ENCODE measurements at regions not wholly inside any gene's neighbourhood (a gene's known extent, or its start where the extent isn't known, plus 50 kb on each side); places are given as distances from the start of the nearest gene placed in this dataset.

- no peak for DNase-seq (ENCODE audit: low read depth)
Measured at GRCh38 chr11:110830747-110831146, 118.5 kb upstream of the ARHGAP20 start.

- DNase-seq (ENCODE audit: low read depth), result no peak
Measured at GRCh38 chr11:110830344-110830743, 118.1 kb upstream of the ARHGAP20 start.

GRCh38 chr11:110829873-110830272 is 117.6 kb upstream of the ARHGAP20 start:
- no peak for DNase-seq (ENCODE audit: low read depth)

- DNase-seq (ENCODE audit: low read depth), result no peak
Measured at GRCh38 chr11:110828086-110828485, 115.8 kb upstream of the ARHGAP20 start.

GRCh38 chr11:110827276-110827675 is 115.0 kb upstream of the ARHGAP20 start:
- DNase-seq (ENCODE audit: low read depth), result no peak

GRCh38 chr11:110824912-110825620 is 112.8 kb upstream of the ARHGAP20 start:
- no peak for DNase-seq (ENCODE audit: low read depth)

GRCh38 chr11:110818032-110818687 is 105.9 kb upstream of the ARHGAP20 start:
- no peak for DNase-seq (ENCODE audit: low read depth)

- DNase-seq (ENCODE audit: low read depth), result no peak
Measured at GRCh38 chr11:110812086-110812733, 100.0 kb upstream of the ARHGAP20 start.

- DNase-seq (ENCODE audit: low read depth), result no peak
Measured at GRCh38 chr11:110809417-110810199, 97.4 kb upstream of the ARHGAP20 start.

- DNase-seq (ENCODE audit: low read depth), result no peak
Measured at GRCh38 chr11:110808248-110808647, 96.0 kb upstream of the ARHGAP20 start.

GRCh38 chr11:110807801-110808200 is 95.6 kb upstream of the ARHGAP20 start:
- DNase-seq (ENCODE audit: low read depth), result no peak

GRCh38 chr11:110805756-110806155 is 93.5 kb upstream of the ARHGAP20 start:
- no peak for DNase-seq (ENCODE audit: low read depth)

- DNase-seq (ENCODE audit: low read depth), result no peak
Measured at GRCh38 chr11:110802162-110802561, 89.9 kb upstream of the ARHGAP20 start.

- DNase-seq (ENCODE audit: low read depth), result no peak
Measured at GRCh38 chr11:110801328-110801727, 89.1 kb upstream of the ARHGAP20 start.

- DNase-seq (ENCODE audit: low read depth), result no peak
Measured at GRCh38 chr11:110798201-110798900, 86.1 kb upstream of the ARHGAP20 start.

GRCh38 chr11:110797453-110797852 is 85.2 kb upstream of the ARHGAP20 start:
- DNase-seq (ENCODE audit: low read depth), result no peak

GRCh38 chr11:110795112-110795624 is 82.9 kb upstream of the ARHGAP20 start:
- no peak for DNase-seq (ENCODE audit: low read depth)

GRCh38 chr11:110793556-110793955 is 81.3 kb upstream of the ARHGAP20 start:
- no peak for DNase-seq (ENCODE audit: low read depth)

- no peak for DNase-seq (ENCODE audit: low read depth)
Measured at GRCh38 chr11:110791621-110792020, 79.4 kb upstream of the ARHGAP20 start.

GRCh38 chr11:110787680-110788079 is 75.4 kb upstream of the ARHGAP20 start:
- no peak for DNase-seq (ENCODE audit: low read depth)

- DNase-seq (ENCODE audit: low read depth), result no peak
Measured at GRCh38 chr11:110786226-110786902, 74.1 kb upstream of the ARHGAP20 start.

Data from non-pigmented ciliary epithelial cell (primary cell).